H1 (cell line): ENCODE measurements at regions not wholly inside any gene's neighbourhood (a gene's known extent, or its start where the extent isn't known, plus 50 kb on each side); places are given as distances from the start of the nearest gene placed in this dataset.

Experiments
- ASH2L ChIP-seq: fragments of 200-600, 300-600 bp; sonication (generic); IDR thresholded peaks from one replicate; pipeline ENCODE4 v1.7.1; 2017; ENCODE audit warnings: low read length
- CHD2 ChIP-seq: IDR thresholded peaks from 2 replicates; pipeline ENCODE4 v1.6.1; 2012; ENCODE audit warnings: low read length, improper control_type of control experiment
- CHD7 ChIP-seq: fragments of 300-600 bp; sonication (generic); IDR thresholded peaks from 2 replicates; pipeline ENCODE4 v1.7.1; 2012; ENCODE audit warnings: low read length, moderate library complexity, mild to moderate bottlenecking, inconsistent platforms; ENCODE audit not compliant: insufficient replicate concordance
- EGR1 ChIP-seq: IDR thresholded peaks from 2 replicates; pipeline ENCODE4 v1.6.1; 2011; ENCODE audit warnings: low read depth, low read length, borderline replicate concordance
- EZH2 ChIP-seq: fragments of 200-600 bp; sonication (generic); IDR thresholded peaks from 2 replicates; pipeline ENCODE4 v1.7.1; 2012; ENCODE audit warnings: low read depth, mild to moderate bottlenecking, moderate library complexity, low read length, inconsistent platforms; ENCODE audit not compliant: severe bottlenecking
- KDM4A ChIP-seq: IDR thresholded peaks from one replicate; pipeline ENCODE4 v1.7.1; 2012; ENCODE audit warnings: low read depth, mild to moderate bottlenecking, moderate library complexity, low read length, inconsistent platforms; ENCODE audit not compliant: severe bottlenecking
- TAF1 ChIP-seq: IDR thresholded peaks from 2 replicates; pipeline ENCODE4 v1.6.1; 2011; ENCODE audit warnings: mild to moderate bottlenecking, low read depth, low read length
- TEAD4 ChIP-seq: IDR thresholded peaks from 2 replicates; pipeline ENCODE4 v1.6.1; 2012; ENCODE audit warnings: low read depth, low read length, inconsistent platforms, mixed read lengths
- ZNF274 ChIP-seq: IDR thresholded peaks from 2 replicates; pipeline ENCODE4 v1.7.0; 2012; ENCODE audit warnings: low read length, borderline replicate concordance; ENCODE audit errors: extremely low read depth

GRCh38 chr7:96621932-96622331 lies 87.7 kb downstream of the SEM1 start (continued):
- no peak for TF ChIP-seq CHD7
- TF ChIP-seq KDM4A = no peak
- no peak for TF ChIP-seq TEAD4
- no peak for TF ChIP-seq CHD2
- no peak for TF ChIP-seq ASH2L
- TF ChIP-seq TAF1 = no peak
- no peak for TF ChIP-seq ZNF274
- TF ChIP-seq EGR1 = no peak
- no peak for TF ChIP-seq EZH2
- TF ChIP-seq, all 59 proteins: peak for 0
